Inflammatory macrophage treated with lipopolysaccharide for 4 hours (primary cell): ENCODE measurements at regions not wholly inside any gene's neighbourhood (a gene's known extent, or its start where the extent isn't known, plus 50 kb on each side); places are given as distances from the start of the nearest gene placed in this dataset.
"Not testable (repeated sequence)": the region's sequence is repeated elsewhere in the genome, so short reads cannot be mapped to it uniquely, and the experiment has no call there.

Experiments
- DNase-seq: peaks from one replicate; pipeline ENCODE4 v3.0.0-alpha.2; 2020

DNA sequence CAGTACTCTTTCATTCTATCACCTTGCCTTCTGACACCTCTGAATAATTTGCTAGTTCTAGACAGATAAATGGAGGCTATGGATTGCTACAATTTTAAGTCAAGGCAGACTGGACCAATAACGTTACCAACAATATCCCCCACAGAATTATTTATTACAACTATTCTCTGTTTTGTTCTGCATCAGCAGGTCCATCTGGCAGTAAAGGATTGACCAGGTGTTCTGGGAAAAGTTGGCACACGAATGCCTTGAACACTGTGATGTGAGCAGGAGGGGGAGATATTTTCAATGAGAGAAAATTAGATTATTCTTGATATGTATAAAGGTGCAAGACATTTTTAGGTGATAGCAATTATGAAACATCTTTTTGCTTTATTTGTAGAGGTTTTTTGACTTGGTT lies 718.8 kb upstream of the TMPRSS15 start:
- no peak for DNase-seq

DNA sequence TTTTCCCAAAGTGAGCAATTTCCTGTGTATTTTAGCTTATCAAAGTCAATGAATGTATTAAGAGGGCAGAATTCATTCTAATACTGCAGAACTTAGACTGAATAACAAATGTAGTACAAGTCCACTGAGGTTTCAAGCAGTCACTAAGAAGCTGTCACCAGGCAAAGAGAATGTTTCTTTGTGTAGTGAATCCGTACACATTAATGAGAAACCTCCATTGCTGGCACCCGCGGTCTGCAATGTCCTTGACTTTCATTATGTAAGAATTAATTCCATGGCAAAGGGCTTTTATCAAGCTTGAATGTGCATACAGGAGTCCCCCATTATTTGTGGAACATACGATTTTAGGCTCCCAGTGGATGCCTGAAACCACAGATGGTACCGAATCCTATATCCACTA lies 719.5 kb upstream of the TMPRSS15 start:
- DNase-seq, result no peak

DNA sequence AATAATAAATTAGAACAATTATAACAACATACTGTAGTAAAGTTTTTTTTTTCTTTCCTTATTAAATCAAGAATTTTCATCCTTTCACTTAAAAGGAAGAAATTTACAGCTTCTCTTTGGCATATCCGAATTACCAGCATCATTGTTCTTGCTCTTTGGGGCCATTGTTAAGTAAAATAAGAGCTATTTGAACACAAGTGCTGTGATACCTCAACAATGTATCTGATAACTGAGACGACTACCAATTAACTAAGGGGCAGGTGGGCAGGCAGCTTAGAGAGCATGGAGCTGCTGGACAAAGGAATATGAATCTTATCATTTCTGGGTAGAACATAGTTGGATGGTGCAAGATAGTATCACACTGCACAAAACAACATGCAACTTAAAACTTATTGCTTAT lies 719.9 kb upstream of the TMPRSS15 start:
- DNase-seq, result no peak

DNA sequence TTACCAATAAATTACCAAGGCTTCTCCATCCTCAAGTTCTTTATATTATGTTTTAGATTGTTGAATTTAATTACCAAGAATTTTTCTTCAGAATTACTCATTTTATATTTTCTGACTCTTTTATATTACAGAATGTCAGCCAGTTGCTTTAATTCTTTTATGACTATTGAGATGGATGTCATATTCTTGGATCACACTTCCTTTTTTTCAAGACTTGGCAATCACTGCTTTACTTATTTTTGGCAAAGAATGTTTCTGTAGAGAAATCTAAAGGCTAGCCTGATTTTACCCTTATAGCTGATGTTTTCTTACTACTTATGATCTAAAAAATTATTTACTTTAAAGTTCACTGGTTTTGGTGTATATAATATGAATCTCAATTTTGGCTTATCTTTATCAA lies 721.1 kb upstream of the TMPRSS15 start:
- DNase-seq, result no peak

DNA sequence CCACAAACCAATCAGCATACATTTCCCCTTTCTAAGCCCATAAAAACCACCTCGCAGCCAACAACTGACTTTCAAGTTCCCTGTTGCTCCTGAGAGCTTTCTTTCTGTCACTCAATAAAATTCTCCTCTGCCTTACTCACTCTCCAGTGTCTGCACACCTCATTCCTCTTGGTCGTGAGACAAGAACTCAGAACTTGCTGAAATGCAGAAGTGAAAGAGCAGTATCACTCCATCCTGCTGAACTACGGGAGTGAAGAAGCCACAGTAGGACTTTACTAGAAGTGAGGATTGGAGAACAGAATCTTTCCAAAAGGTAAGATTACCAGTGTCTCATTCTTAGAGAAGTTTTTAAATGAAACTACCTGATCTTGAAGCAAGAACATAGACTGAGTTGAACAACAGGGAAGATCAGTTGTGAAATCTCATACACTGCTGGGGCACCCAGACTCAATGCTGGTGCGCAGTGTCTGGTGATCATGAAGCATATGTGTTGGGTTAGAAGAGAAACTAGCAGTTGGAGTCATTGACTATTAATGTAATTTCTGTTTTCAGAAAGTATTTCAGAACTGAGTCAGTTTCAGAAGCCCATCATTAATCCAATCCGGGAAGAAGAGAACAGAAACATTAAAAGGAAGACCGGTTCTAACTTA lies 726.9 kb upstream of the TMPRSS15 start:
- DNase-seq, result no peak

DNA sequence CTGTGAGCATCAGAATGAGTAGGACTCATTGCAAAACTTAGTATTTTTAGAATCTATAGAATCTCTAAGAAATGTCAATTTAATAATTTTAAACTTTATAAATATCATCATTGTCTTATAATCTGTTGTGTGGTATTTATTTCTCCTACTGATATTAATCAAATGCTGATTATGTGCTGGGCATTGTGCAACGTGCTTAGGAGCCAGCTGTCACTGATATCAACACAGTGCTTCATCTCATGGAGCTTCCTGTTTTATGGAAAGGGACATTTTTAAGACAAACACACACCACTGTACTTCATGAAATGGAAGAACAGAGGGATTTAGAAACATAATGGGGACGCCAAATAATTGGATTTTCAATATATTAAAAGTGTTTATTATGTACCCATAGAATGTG lies 737.9 kb upstream of the TMPRSS15 start:
- DNase-seq, result no peak

DNA sequence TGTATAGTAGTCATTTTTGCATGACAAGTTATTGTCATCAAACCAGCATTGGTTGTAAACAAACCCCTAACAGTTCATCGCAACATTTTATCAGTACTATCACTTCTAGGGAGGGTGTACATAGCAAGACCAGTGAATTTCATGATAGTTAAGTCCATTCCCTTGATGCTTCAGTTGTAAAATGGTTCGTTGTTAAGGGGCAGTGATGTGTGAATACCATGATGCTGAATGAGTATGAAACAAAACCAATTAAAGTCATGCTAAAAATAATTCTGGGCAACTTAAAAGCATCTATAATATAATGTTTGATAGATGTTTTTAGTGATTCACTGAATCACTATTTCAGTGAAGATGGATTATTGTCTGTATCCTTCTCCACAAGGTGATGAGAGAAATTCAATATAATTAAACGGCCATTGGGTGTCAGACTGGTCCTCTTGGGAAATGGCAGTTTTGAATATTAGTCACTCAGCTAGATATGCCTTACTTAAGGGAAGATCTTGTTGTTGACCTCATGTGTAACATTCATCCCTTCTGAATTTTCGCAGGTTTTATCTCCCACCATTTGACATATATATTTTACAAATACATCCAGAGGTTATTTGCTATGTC lies 742.2 kb upstream of the TMPRSS15 start:
- no peak for DNase-seq

DNA sequence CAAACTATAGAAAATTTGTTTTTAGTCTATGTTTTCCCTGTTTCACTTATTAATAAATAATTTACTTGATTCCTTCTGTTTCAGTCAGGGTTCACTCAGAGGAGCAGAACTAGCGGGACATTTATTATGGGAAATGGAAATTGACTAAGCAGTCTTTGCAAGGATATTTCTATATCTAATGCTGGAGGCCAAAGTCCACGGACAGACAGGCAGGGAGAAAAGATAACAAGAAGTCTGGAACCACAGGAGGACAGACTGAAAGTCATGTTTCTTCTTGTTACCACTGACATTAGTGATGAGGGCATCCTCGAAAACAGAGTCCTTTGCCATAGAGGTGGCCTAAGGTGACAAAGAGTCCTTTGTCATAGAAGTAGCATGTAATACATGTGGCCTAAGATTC lies 744.5 kb upstream of the TMPRSS15 start:
- no peak for DNase-seq

DNA sequence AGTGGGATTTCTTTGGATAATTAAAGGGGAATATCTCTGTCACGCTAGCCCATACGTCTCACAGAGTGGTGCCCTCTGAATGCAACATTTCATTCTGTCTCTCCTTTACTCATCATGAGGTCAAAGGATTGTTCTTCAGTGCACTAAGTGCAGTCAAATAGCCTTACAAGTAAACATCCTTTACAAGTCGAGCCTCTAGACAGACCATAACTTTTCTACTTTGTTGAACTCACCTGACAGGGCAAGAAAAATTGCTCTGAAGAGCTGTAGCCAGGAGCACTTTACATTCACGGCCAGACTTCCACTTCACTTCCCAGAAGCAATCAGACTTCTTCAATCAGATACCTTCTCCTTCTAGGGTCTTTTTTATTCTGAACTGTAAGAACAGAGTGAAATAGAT lies 768.0 kb upstream of the TMPRSS15 start:
- DNase-seq, result no peak

DNA sequence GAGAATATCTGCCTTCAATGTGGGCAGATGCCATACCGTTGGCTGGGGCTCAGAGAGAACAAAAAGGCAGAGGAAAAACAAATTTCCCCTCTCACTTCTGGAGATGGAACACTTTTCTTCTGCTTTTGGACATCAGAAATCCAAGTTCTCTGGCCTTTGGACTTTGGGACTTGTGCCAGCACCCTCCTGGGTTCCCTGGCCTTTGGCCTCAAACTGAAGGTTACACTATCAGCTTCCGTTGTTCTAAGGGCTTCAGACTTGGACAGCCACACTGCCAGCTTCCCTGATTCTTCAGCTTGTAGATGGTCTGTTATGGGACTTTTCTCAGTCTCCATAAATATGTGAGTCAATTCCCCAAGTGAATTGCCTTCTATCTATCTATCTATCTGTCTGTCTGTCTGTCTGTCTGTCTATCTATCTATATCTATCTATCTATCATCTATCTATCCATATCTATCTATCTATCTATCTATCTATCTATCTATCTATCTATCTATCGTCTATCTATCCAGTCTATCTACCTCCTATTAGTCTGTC lies 778.1 kb upstream of the TMPRSS15 start:
- no peak for DNase-seq

DNA sequence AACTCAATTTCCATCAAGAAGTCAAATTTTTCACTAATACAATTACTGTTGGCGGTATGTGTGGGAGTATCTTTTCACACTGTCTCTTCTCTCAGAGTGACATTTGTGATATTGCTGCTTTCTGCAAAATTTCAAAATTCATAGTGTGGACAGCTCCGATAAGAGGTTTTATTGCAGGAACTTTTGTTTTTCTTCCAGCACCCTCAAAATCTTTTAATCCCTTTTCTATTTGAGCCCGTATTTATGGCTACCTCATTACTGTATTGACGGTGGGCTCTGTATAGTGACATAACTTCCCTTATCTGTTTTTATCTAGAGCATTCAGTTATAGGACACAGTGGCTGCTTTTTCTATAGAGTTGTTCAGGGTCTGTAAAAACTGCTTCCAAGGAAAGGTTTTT lies 794.4 kb upstream of the TMPRSS15 start:
- no peak for DNase-seq

DNA sequence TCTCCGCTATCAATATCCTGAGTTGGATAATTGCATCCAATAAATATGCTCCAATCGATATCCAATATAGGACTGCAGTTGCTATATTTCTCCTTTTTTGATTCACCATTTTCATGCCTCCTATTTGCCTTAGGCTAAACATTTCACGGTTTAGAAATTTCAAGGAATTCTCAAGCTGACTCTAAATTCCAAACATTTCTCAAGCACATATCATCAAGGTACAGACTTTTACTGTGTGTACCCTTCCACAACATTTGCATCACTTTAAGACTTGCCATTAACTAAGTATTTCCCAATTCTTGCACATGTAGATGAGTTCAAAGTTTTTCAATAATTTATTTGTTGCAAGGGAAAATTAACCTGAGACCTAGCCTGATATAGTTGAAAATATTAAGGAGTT lies 795.2 kb upstream of the TMPRSS15 start:
- DNase-seq, result no peak

DNA sequence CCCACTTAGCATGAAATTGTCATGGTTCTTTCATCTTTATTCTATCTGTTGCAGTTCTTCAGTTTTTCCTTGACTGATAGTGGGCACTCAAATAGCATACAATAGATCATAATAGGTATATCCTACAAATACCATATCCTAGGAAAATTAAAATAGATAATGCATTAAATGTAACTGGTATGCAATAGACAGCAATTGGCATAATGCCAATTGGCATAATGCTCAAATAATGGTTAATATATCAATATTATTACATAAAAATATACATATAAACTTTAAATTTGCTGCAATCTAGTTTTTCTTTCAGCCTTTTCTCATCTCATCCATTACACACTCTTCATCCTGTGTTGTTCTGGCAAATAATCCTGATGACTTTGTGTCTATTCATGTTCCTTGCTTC lies 814.6 kb upstream of the TMPRSS15 start:
- DNase-seq, result no peak

DNA sequence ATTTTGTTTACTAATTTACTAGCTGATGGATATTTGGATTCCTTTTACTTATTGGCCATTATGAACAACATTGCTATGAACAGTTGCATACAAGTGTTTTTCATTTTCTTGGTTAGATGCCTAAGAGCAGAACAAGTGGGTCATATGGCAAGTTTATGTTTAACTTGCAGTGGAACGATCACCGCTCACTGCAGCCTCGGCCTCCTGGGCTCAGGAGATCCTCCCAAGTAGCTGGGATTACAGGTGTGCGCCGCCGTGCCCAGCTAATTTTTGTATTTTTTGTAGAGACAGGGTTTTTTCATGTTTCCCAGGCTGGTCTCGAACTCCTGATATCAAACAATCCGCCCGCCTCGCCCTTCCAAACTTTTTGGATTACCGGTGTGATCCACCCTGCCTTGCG lies 820.5 kb upstream of the TMPRSS15 start:
- no peak for DNase-seq

DNA sequence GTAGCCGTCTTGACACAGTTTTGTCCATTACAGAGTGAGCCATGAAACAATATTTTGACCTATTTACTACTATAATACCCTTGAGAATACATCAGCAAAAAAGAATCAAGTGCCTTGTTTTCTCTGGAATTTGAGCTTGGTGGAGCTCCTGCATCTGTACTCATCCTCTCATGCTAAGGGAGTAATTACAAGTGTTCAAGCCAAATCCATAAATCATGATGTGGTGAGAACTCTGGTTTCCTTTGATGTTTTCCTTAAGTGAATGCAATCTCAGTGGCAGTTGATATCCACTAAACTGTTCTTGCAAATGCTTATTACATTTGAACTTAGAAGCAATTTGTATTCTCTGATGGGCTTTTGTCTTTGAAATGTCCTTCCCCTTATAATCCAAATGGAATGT lies 824.6 kb upstream of the TMPRSS15 start:
- DNase-seq, result no peak

DNA sequence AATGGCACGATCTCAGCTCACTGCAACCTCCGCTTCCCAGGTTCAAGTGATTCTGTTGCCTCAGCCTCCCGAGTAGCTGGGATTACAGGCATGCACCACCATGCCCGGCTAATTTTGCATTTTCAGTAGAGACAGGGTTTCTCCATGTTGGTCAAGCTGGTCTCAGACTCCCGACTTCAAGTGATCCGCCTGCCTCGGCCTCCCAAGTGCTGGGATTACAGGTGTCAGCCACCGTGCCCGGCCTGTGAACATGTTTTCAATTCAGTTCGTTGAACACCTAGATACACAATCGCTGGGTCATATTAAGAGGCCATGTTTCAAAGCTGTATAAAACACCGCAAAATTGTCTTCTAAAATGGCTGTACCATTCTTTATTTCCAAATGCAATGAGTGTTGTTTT lies 830.3 kb upstream of the TMPRSS15 start:
- DNase-seq, result not testable (repeated sequence)

DNA sequence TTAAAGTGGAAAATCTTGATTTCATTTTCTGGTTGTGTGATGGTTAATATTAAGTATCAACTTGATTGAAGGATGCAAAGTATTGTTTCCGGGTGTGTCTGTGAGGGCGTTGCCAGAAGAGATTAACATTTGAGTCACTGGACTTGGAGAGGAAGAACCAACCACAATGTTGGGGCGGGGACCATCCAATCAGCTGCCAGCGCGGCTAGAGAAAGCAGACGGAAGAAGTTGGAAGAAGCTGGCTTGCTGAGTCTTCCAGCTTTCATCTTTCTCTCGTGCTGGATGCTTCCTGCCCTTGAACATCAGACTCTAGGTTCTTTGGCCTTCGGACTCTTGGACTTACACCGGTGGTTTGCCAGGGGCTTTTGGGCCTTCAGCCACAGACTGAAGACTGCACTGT lies 832.6 kb upstream of the TMPRSS15 start:
- no peak for DNase-seq

DNA sequence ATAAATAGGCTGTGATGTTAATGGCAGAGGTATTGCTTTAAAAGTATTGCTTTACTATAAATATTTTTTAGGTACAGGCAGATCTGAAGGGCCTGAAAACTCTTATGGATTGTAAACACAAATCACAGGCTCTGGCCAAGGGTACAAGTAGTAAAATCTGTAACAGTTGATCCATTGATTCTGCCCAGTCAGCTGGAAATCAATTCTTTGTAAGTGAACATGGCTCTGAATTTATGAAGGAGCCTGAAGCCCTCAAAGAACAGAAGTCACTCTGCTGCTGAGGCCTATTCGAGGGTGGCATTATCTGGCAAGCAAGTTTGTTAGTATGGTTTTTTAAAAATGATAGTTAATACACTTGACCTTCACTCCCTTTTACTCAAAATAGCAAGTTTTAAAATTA lies 834.0 kb upstream of the TMPRSS15 start:
- DNase-seq, result no peak

DNA sequence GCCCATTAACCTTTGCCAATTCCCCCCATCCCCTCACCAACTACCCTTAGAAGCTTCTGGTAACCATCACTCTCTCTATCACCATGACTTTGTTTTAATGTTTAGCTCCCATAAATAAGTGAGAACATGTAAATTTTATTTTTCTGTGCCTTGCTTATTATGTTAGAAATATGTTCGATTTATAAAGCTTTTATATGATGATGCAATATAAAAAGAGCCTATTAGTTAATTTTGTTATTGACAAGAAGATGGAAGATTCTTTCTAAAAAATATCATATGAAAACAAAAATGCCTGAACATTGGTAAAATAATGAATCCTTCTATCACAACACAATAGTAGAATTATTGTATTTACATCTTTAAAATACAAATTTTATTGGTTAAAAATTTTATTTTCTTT lies 836.1 kb upstream of the TMPRSS15 start:
- DNase-seq, result no peak

DNA sequence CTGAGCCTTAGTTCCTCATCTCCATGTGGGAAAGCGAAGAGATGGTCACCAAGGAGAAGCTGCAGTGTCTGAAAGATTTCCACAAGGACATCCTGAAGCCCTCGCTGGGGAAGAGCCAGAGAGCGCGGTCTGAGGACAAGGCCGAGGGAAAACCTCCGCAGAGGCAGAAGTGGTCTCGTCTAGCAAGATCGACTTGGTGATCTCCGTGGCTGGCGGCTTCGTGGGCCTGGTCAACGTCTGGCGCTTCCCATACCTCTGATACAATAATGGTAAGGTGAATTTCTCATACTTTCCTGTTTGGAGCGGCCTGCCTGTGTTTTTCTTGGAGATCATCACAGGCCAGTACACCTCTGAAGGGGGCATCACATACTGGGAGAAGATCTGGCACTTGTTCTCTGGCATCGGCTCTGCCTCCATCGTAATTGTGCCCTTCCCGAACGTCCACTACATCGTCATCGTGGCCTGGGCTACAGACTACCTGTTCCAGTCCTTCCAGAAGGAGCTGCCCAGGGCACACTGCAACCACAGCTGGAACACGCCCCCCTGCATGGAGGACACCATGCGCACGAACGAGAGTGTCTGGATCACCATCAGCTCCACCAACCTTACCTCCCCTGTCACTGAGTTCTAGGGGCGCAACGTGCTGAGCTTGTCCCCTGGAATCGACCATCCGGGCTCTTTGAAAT lies 841.1 kb upstream of the TMPRSS15 start:
- DNase-seq, result no peak

DNA sequence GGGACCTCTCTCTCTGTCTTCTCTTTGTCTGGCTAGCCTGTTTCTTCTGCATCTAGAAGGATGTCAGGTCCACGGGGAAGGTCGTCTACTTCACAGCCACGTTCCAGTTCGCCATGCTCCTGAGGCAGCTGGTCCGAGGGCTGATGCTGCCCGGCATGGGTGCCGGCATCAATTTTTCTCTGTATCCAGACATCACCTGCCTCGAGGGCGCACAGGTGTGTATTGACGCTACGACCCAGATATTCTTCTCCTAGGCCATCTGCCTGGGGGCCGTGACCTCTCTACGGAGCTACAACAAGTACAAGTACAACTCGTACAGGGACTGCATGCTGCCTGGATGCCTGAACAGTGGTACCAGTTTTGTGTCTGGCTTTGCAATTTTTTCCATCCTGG lies 841.6 kb upstream of the TMPRSS15 start:
- DNase-seq, result no peak

DNA sequence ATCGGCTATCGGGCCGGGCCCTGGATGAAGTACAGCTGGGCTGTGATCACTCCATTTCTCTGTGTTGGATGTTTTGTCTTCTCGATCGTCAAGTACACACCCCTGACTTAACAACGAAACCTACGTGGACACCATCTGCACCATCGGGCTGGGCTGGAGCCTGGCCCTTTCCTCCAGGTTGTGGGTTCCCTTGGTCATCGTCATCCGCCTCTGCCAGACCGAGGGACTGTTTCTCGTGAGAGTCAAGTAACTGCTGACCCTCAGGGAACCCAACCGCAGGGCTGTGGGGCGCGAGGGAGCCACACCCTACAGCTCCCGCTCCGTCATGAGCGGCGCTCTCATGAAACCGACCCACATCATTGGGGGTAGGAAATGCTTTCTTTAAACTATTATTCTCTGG lies 842.4 kb upstream of the TMPRSS15 start:
- no peak for DNase-seq

DNA sequence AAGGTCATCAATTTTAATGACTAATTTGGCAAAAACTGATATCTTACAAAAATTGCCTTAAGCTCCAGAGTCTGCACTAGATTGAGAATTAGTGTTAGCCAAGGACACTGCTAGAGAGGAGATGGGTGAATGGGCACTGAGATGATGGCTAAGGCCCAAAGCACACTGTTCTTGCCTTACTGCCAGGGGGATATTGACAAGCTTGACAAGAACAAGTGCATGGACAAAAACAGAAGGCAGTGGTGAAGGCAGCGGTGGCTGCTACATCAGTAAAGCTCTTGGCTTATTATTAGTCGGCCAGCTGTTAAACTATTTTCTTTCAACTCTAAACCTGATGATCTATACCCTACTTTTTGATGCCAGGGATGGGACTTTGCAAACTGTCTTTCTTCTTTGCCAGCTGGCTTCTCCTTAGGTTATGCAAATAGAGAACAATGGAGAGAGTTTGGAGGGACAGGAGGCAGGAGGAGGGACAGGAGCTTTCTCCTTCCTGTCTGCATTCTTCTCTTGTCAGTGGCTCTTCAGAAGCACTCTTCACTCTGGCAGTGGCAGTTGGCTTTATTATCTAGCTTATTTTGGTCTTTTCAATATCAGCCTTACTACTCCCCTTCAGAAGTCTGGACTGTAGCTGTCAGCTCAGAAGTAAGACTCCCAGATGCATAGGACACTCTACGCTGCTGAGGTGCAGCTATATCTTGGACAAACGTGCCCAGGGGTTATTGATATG lies 853.5 kb upstream of the TMPRSS15 start:
- DNase-seq, result no peak
